NCI-H748 treated with DMSO at 0.1 percent for 48 hours (cell line): ENCODE measurements at regions not wholly inside any gene's neighbourhood (a gene's known extent, or its start where the extent isn't known, plus 50 kb on each side); places are given as distances from the start of the nearest gene placed in this dataset.

ENCODE experiments used
- DNase-seq: peaks from one replicate; lab custom pipeline; 2025; lab: John Stamatoyannopoulos, UW

DNA sequence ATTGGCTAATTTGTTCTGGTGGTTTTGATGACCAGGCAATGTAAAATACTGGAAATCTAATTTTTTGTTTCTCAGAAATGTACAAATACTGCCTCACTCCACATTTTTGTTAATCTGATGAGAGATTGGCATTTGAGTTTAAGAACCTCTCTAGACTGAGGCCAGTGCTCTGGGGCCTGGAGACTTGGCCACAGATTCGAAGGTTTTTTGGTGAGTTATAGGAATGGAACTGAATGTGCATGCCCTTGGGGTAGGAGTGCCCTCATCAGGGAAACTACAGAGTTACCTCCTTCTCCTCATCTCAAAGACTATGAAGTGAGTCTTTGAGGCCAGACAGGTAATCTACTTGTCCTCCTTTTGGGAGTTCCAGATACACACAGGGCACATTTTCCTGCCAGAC, 347.9 kb downstream of the LTN1 start:
- DNase-seq = no peak

DNA sequence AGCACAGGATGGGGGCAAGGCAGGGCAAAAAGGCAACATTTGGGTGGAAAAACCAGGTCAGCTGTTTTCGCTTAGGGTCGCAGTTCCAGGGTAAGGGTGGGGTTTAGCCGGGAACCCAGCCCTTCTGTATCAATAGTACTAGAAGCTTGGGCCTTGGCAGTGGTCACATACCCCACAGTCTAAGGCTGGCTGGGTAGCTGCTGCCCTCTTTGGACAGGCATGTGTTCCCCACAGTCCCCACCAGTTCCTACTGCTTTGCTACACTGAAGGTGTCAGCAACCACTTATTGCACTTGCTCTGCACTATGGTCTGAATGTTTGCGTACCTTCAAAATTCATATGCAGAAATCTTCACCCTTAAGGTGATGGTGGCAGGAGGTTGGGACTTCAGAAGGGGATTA, 349.8 kb downstream of the LTN1 start:
- no peak for DNase-seq

DNA sequence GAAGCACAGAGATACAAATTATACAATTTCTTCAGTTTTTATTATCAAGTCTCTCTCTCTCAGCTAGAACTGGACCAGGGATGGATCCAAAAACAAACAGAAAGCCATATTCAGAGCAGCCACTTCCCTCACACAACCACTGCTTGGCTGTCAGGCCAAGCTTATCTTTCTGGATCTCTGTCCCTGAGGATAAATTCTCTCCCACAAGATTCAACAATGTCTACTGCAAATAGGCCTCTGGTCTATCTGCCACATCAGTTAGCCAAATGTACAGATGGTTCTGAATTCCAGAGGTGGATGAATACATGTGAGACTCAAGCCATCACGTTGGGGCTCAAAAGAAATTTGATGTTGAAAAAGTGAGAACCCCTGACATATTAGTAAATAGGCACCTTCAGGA, 350.9 kb downstream of the LTN1 start:
- no peak for DNase-seq

DNA sequence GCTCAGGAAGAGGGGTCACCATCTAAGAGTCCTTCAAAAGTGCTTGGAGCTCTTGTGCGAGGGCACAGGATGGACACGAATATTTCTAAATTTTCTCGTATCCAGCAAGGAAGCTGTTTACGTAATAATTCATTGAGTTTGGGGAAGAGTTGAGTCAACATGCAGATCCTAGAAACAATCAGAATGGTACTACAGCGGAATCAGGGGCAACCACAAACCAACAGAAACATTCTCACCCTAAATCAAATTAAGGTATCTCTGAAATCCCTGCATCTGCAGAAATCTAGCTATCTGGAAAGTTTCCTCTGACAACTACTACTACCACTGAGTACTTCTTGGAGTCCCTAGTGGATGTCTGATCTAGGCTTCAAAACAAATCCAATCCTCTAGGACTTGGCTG, 352.4 kb downstream of the LTN1 start:
- DNase-seq = no peak

DNA sequence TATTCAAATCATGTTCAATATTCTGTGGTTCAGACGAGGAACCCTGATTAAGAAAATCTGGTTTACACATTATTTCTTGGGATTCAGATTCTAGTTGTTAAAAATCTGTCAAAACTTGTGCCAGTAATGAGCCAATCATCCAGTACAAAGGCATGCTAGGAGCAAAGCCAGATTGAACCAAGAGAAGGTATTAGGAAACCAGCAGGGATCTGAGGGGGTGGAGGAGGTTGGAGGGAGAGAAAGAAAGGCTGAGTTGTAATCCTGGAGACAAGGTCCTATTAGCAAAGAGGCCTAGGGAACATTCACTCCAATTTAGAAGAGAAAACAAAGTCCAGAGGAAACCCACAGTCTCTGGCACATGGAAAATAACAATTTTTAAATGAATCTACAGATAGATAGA, 352.9 kb downstream of the LTN1 start:
- DNase-seq = no peak

DNA sequence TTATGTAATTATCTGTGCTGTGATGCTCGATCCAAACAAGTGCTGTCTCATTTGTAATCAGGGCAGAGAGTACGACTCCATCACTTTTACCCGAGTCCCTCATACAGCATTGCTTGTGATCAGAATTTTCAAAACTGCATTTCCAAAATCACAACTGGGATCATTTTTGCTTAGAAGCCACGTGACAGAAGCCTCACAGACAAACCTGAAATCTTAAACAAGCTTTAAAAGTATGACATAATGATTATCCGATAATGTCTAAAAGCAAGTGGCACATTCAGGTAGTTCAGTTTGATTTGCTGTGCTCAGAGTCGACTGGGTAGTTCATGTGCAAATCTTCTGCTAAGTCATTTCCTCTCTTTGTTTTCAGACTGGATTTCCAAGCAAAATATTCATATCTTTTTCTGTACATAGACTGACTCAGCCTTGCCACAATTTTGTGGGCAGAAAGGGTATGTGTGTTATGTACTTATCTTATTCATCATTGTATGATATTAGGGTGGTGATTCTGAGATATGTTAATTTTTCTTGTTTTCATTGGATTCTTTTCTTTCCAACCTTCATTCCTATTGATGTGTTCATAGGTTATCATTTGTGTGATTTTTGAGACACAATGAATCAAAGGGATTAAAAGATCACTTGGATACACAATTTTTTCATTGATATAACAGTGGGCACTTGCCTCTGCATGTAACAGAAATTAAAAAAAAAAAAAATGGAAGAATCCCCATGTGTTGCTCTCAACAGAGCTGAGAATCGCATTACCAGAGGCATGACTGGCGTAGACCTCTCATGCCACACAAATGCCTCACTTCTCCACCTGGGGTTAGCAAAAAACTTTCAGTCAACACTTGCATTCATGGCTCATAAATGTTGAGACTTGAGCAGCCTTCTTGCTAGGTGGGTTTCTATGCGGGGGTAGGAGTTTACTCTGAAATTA, 355.7 kb downstream of the LTN1 start:
- no peak for DNase-seq

DNA sequence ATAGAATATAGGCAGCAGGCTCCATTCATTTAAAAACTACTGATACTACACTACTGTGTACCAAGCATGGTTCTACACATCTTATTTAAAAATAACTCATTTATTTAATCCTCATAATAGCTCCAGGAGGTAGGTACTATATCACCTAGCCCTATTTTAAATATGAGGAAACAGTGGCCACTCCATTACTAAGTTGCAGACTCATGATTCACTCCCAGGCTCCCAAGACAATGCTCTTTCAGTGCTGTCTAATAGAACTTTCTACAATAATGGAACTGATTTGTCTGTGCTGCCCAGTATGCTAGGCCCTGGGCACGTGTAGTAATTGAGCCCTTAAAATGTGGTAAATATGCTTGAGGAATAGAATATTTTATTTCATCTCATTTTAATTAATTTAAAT, 357.1 kb downstream of the LTN1 start:
- no peak for DNase-seq

DNA sequence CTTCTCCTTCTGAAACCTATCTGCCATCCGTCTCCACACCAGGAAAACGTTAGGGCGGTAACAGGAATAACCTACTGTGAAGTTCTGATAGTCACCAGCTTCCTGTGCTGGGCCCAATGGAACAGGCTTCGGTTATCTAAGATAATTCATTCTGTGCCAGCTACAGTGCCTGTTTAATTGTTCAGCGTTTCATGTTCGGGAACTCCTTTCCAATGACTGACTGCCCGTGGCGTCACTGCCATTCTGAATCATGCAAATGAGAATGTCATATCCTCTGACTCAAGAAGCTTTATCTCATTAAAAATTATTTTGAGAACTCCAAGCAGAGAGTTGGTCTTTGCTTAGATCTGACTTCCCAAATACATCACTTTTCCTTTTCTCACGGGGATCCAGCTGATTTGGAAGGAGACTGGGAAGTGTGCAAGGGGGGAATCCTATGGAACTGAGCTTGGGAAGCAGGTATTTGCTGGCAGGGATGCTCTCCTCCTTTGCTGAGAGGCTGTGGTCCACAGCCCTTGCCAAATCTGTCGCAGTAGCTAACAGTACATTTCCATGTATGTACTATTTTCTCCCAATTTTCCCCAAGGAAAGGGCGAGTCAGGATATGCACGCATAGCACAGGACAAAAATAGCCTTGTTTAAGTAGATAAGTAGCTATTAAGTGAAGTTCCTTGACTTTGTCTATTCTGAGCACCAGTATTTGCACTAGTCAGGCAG, 358.7 kb downstream of the LTN1 start:
- no peak for DNase-seq

DNA sequence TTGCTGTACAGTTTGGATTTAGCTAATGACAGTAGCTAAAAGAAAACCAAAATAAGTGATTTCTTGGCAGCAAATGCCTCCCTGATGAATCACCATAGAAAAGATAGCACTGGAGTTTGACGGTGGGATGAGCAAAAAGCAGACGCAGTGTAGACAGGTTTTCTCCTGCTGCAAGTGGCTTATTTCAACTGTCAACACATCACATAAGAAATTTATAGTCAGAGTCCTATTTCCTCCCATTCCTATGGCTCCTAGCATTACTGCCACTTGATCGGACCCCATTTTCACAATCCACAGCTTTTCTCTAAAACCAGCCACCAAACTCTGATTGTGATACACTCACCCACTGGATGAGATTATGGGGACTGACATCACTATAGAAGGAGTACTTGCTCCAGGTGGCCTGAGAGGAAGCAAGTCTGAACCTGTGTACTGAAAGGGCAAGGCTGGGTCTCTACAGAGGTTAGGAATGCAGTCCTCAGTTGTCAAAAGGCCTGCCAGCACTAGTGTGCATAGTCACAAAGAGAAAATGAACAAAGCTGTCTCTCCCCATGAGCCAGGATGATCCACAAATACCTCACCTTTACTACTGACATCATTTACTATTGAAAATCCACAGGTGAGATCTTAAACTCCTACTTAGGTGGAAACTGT, 359.8 kb downstream of the LTN1 start:
- no peak for DNase-seq

DNA sequence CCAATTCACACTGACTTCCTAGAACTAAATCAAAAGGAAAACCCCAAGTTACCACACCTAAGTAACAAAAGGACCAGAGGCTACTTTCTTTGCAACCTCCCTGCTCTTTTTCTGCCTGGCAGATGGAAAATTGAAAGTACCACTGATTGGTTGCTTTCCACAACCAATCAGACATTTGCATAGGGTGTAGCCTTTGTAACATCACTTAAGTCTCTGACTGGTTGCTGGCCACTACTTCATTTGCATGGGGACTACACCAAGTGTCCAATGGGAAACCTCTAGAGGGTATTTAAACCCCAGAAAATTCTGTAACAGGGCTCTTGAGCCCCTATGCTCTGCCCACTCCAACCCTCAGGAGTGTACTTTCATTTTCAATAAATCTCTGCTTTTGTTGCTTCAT, 365.0 kb downstream of the LTN1 start:
- DNase-seq = no peak

DNA sequence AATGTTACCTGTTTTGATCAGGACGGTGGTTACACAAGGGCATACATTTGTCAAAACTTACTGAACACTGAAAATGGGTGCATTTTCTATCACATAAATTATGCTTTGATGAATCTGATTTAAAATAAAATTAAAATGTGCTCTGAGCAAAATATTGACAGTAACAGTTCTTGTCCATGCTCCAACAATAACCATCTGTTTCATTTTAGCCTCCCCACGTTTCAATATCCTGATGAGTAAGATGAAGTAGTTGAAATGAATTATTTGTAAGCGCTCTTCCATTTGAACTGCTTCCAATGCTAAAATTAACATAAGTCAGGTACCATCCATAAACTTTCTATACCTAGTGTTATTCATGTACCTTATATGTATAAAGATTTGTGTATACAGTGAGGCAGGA, 365.4 kb downstream of the LTN1 start:
- DNase-seq = no peak

DNA sequence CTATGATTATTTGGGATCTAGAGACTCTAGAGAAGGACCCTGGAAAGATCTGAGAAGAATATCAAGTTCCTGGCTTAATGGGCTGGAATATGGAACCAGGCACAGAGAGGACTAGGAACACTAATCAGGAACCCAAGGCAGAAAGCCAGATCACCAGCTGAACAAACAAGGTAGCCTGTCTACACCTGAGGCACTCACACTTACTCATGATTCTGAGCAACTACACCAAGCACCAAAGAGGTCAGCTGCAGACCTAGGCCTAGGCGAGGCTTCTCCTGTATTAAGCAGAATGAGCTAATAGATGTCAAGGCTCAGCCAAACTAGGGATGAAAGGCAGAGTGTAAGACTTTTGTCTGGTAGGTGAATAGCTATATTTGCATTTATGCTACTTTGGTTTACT, 368.1 kb downstream of the LTN1 start:
- no peak for DNase-seq

DNA sequence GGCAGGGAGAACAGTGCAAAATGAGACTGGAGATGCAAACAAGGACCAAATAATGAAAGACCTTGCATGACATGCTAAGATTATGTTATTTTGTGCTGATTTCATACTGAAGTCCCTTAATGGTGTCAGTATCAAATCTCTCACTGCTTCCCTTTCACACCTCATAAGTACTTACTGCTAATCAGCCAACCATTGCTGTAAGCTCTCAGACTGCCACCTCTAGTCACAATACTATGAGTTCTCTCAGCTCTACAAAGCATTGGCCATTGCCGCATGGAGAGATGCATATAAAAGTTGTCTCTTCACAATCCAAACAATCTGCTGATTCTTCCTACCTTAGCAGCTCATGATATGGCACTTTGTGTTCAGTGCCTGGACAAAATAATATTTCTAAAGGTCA, 375.4 kb downstream of the LTN1 start:
- no peak for DNase-seq

DNA sequence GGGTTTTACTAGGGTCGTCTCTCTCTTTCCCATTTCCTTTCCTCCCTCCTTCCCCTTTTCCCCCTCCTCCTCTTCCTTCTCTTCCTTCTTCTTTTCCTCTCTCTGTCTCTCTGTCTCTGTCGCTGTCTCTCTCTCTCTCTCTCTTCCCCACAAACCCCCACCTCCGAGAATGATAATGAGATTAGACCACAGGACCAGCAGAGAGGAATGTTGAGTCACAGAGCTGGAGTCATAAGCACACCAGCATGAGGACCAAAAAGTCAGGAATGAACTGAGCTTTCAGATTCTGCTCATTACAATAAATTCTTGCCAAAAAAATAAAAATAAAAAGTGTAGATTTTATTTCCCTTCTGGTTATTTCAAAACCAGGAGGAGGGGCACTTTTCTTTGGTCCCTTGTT, 377.4 kb downstream of the LTN1 start:
- DNase-seq = no peak

DNA sequence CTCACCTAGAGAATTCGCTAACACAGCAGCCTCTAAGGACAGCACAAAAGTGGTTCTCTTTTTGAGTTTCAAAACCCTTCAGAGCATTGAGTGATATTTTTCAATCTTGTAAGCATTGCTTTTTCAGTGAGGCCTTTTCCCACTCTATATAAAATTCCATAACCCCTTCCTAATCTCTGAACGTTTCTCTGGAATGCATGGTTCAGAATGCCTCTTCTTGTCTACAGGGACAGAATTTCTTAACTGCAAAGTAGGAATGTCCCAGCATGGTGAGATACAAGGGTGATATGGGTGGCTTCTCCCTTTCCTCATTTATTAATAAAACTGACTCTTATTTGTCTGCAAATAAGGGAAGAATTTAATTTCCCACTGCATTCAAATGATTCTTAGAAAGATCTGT, 377.9 kb downstream of the LTN1 start:
- DNase-seq = no peak

DNA sequence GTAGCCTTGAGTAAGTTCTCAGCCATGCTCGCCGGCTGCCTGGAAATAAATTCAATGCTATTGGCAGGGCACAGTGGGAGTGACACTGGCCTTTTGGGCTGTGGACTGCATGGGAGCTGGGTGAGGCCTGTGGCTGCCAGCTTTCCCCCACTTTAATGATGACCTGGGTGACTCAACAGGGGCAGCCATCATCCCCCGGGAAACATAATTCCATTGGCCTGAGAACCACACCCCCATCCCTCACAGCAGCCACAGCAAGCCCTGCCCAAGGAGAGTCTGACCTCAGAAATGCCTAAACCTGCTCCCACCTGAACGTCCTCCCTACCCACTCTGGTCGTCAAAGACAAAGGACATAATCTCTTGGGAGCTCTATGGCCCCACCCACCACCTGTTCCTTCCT, 384.0 kb downstream of the LTN1 start:
- no peak for DNase-seq

DNA sequence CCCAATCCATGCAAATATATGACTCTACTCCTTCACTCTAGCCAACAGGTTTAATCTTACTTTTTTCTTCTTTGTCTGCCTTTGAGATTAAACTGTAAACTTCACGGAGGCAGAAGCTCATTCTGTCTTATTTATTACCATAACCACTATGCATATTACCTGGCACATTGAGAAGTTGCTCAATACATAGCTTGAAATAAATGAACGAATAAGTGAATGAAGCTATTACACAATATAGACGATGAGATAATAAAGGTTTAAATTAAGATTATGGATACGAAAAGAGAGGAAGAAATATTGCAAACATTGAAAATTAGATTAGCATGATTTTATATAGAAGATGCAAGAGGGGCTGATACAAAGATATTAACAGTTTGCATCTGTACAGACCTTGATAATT, 385.1 kb downstream of the LTN1 start:
- DNase-seq = no peak

DNA sequence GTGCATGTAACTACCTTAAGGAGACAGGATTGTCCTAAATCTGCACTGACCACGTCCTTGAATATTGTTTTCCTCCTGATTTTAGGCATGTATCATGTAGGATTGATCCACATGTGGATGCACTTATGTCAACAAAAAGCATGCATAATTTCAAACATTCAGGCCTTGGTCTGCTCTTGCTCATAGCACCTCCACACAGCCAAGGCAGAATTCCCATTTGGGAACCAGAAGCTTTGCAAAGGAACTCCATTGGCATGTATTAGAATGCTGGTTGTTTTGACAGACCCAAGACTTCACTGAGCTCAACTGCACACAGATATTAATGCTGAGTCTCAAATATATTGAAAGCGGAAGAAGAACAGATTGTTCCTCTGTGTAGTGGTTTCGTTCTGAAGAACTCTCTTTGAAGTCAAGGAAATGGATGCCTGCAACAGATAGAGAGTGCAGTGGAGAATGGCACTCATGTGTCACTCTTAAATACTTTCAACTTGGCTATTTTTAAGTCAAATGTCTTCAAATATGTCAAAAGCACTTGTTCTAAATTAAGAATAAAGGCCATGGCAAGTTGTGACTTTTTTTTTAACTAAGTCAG, 387.6 kb downstream of the LTN1 start:
- DNase-seq = no peak

DNA sequence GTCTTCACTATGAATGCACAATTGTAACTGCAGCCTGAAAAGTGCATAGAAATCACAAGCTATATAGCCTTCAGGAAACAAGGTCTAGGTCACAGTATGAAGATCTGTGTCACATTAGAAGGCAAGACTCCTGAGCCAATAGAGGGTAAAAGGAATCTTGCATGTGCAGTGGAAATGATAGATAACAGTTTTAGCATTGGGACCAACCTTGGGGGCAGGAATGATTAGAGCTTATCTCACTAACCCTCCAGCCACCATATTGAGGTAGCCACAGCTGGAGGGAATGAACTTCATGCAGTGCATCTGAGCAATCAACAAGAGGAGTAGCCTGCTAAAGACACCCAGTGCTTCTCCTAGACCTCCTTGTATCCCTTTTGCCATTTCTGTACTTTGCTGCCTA, 390.1 kb downstream of the LTN1 start:
- no peak for DNase-seq

DNA sequence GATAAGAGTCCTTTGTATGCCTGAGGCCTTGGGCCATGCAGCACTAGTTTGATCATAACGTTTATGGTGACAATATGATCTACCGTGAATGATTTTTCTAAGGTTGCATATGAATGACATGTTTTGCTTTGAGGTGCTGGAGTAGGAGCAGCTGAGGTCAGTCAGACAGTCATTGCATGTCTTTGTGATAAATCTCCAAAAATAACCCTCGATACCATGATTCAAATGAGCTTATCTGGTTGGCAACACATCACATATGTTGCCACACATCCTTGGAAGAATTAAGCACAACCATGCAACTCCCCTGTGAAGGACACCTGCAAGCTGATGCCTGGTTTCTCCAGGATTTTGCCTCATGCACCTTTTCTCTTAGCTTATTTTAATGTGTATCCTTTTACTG, 394.5 kb downstream of the LTN1 start:
- no peak for DNase-seq

DNA sequence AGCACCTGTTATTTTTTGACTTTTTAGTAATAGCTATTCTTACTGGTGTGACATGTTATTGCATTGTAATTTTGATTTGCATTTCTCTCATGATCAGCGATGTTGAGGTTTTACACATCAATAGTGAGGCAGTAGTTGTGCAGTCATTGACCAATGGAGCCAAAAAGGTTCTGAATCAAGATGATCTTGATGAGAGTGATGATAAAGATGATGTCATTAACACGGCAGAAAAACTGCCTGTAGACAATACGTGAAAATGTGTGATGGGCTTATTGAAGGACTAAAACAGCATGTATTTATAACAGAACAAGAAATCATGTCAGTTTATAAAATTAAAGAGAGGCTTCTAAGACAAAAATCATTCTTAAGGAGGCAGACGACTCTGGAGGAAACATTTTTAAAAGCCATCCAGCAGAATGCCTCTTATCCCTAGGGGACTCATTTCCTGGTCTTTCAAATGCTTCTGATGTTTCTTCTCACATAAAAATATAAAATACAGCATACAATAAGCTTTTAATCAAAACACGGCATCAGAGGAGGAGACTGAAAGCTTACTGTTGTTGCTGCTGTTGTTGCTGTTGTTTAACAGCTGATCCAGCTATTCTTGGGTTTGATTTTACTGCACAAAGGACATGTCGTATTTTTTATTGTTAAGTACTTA, 400.3 kb downstream of the LTN1 start:
- DNase-seq = no peak

DNA sequence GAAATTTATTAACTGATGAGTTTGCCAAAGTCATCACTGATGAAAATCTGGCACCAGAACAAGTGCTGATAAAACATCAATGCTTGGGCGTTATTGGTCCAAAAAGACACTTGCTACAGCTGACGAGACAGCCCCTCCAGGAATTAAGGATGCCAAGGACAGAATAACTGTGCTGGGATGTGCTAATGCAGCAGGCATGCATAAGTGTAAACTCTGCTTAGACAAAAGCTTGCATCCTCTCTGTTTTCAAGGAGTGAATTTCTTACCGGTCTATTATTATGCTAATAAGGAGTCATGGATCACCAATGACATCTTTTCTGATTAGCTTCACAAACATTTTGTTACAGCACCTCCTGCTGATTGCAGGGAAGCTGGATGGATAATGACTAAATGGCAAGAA, 402.0 kb downstream of the LTN1 start:
- DNase-seq = no peak
